Breast epithelium (tissue), 3 donors: ENCODE measurements at regions not wholly inside any gene's neighbourhood (a gene's known extent, or its start where the extent isn't known, plus 50 kb on each side); places are given as distances from the start of the nearest gene placed in this dataset.

Experiments used
- POLR2A ChIP-seq: fragments of 450-650 bp; IDR thresholded peaks from one replicate; pipeline ENCODE4 v1.6.1; 2016; ENCODE audit warnings: antibody characterized with exemption, mild to moderate bottlenecking, moderate library complexity
- POLR2AphosphoS5 ChIP-seq, 3 donors: sonication (generic); formaldehyde crosslinking; IDR thresholded peaks; one replicate each; pipeline ENCODE4 v1.6.1; 2017; ENCODE audit warnings: antibody characterized with exemption in 3 of 3
- TF ChIP-seq, protein P1 (sequence below), 3 donors: fragments of 450-650 bp; IDR thresholded peaks; one replicate each; pipeline ENCODE4 v1.5.1; 2016 to 2017; ENCODE audit warnings: antibody characterized with exemption in 3 of 3, mild to moderate bottlenecking in 3 of 3, moderate library complexity in 3 of 3

DNA sequence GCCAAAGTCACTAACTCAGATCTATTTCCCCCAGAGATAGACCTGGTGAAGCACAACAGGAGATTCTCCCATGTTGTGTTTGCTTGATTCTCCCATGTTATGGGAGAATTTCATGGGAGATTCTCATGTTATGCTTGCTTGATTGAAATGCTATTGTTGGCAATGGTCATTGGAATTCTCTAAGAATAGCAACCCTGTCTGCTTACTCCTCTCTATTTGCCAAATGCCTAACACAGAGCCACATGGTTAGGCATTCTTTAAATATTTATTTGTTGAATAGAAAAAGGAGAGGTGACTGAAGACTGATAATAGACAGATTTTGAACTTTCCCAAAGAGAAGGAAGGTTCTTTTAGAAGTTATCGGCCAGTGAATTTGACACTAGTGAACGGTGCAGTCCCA, 111.5 kb upstream of the MPHOSPH6 start:
- TF ChIP-seq, protein P1, sequence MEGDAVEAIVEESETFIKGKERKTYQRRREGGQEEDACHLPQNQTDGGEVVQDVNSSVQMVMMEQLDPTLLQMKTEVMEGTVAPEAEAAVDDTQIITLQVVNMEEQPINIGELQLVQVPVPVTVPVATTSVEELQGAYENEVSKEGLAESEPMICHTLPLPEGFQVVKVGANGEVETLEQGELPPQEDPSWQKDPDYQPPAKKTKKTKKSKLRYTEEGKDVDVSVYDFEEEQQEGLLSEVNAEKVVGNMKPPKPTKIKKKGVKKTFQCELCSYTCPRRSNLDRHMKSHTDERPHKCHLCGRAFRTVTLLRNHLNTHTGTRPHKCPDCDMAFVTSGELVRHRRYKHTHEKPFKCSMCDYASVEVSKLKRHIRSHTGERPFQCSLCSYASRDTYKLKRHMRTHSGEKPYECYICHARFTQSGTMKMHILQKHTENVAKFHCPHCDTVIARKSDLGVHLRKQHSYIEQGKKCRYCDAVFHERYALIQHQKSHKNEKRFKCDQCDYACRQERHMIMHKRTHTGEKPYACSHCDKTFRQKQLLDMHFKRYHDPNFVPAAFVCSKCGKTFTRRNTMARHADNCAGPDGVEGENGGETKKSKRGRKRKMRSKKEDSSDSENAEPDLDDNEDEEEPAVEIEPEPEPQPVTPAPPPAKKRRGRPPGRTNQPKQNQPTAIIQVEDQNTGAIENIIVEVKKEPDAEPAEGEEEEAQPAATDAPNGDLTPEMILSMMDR (IDR thresholded peaks at IDR 0.05) = no peak
- TF ChIP-seq POLR2AphosphoS5 (IDR thresholded peaks at IDR 0.05) (no peak), POLR2A (no peak)
